SW 1271 (cell line): ENCODE measurements at regions not wholly inside any gene's neighbourhood (a gene's known extent, or its start where the extent isn't known, plus 50 kb on each side); places are given as distances from the start of the nearest gene placed in this dataset.

Experiments
- DNase-seq, 2 experiments: peaks; one replicate each; lab custom pipeline; 2025; lab: John Stamatoyannopoulos, UW

GRCh38 chr1:219801156-219801820 is 127.1 kb downstream of the SLC30A10 start:
- DNase-seq: no peak

GRCh38 chr1:219798283-219799030 is 129.9 kb downstream of the SLC30A10 start:
- DNase-seq: no peak

GRCh38 chr1:219797683-219798082 is 130.7 kb downstream of the SLC30A10 start:
- DNase-seq: no peak

- DNase-seq: no peak
These were observed 131.3 kb downstream of the SLC30A10 start for GRCh38 chr1:219797009-219797408.

- no peak for DNase-seq
These were observed 132.9 kb downstream of the SLC30A10 start for GRCh38 chr1:219795363-219795917.

GRCh38 chr1:219794085-219794743 is 134.1 kb downstream of the SLC30A10 start:
- DNase-seq: no peak

GRCh38 chr1:219792337-219793021 is 135.9 kb downstream of the SLC30A10 start:
- no peak for DNase-seq

GRCh38 chr1:219791766-219792165 is 136.6 kb downstream of the SLC30A10 start:
- no peak for DNase-seq

- no peak for DNase-seq
These were observed 137.3 kb downstream of the SLC30A10 start for GRCh38 chr1:219790834-219791615.

- no peak for DNase-seq
These were observed 139.7 kb downstream of the SLC30A10 start for GRCh38 chr1:219788700-219789099.

GRCh38 chr1:219788091-219788490 is 140.3 kb downstream of the SLC30A10 start:
- DNase-seq: no peak

GRCh38 chr1:219784660-219785381 is 143.5 kb downstream of the SLC30A10 start:
- DNase-seq: no peak

- no peak for DNase-seq
These were observed 144.6 kb downstream of the SLC30A10 start for GRCh38 chr1:219783605-219784235.

- no peak for DNase-seq
These were observed 145.4 kb downstream of the SLC30A10 start for GRCh38 chr1:219782929-219783328.

GRCh38 chr1:219782311-219782710 is 146.0 kb downstream of the SLC30A10 start:
- DNase-seq: no peak

GRCh38 chr1:219781491-219781890 is 146.9 kb downstream of the SLC30A10 start:
- no peak for DNase-seq

GRCh38 chr1:219778793-219779369 is 149.5 kb downstream of the SLC30A10 start:
- no peak for DNase-seq

- DNase-seq: no peak
These were observed 150.2 kb downstream of the SLC30A10 start for GRCh38 chr1:219778110-219778509.

- DNase-seq: no peak
These were observed 154.0 kb downstream of the SLC30A10 start for GRCh38 chr1:219774386-219774785.

GRCh38 chr1:219773775-219774174 is 154.6 kb downstream of the SLC30A10 start:
- DNase-seq: no peak
